CD14-positive monocyte (primary cell): ENCODE measurements at regions not wholly inside any gene's neighbourhood (a gene's known extent, or its start where the extent isn't known, plus 50 kb on each side); places are given as distances from the start of the nearest gene placed in this dataset.

ENCODE experiments used
- DNase-seq, 3 donors: peaks; one replicate each; pipeline ENCODE4 v3.0.0-alpha.2; 2011 to 2022
- H2AFZ ChIP-seq: 2 replicates; pipeline ENCODE4 v1.6.0; 2012; ENCODE audit warnings: mild to moderate bottlenecking, low read depth, low read length, inconsistent platforms; ENCODE audit not compliant: insufficient read depth, poor library complexity, severe bottlenecking
- H3K27ac ChIP-seq, 2 donors: 1 replicate in 1 of 2; 2 replicates in 1 of 2; pipeline ENCODE4 v1.5.1; 2012 to 2013; ENCODE audit warnings: low read length in 2 of 2, control low read depth in 1 of 2, inconsistent platforms in 1 of 2, low read depth in 1 of 2, mild to moderate bottlenecking in 1 of 2
- H3K27me3 ChIP-seq, 2 donors: one replicate each; pipeline versions ENCODE4 v1.6.0 to v1.6.1; 2011 to 2013; ENCODE audit warnings: low read length in 2 of 2; ENCODE audit not compliant: control insufficient read depth in 2 of 2, insufficient read depth in 2 of 2
- H3K36me3 ChIP-seq, 2 donors: replicated peaks in 1 of 2; 1 replicate in 1 of 2; 2 replicates in 1 of 2; pipeline versions ENCODE4 v1.5.1 to v1.6.1; 2012 to 2013; ENCODE audit warnings: low read length in 2 of 2, control low read depth in 1 of 2, inconsistent platforms in 1 of 2, mild to moderate bottlenecking in 1 of 2; ENCODE audit not compliant: insufficient read depth in 2 of 2, control insufficient read depth in 1 of 2
- H3K4me1 ChIP-seq, 2 donors: 1 replicate in 1 of 2; 2 replicates in 1 of 2; pipeline versions ENCODE4 v1.5.1 to v1.6.1; 2012 to 2013; ENCODE audit warnings: low read length in 2 of 2, control low read depth in 1 of 2, inconsistent platforms in 1 of 2, mild to moderate bottlenecking in 1 of 2, moderate library complexity in 1 of 2; ENCODE audit not compliant: insufficient read depth in 2 of 2, control insufficient read depth in 1 of 2
- H3K4me2 ChIP-seq: replicated peaks from 2 replicates; pipeline ENCODE3; 2012; ENCODE audit warnings: low read length, moderate library complexity, mild to moderate bottlenecking; ENCODE audit not compliant: poor library complexity, severe bottlenecking; ENCODE audit errors: extremely low read depth
- H3K4me3 ChIP-seq, 3 experiments: fragments of 200-600 bp in 1 of 3; sonication (generic) in 1 of 3; replicated peaks in 1 of 3; 1 replicate in 2 of 3; 2 replicates in 1 of 3; pipeline ENCODE4 v1.5.1; 2011 to 2013; ENCODE audit warnings: low read length in 3 of 3, mild to moderate bottlenecking in 3 of 3, control low read depth in 2 of 3, low read depth in 2 of 3, inconsistent platforms in 1 of 3, moderate library complexity in 1 of 3
- H3K79me2 ChIP-seq: 2 replicates; pipeline ENCODE4 v1.6.0; 2012; ENCODE audit warnings: mild to moderate bottlenecking, control low read depth, inconsistent platforms, low read length, moderate library complexity; ENCODE audit not compliant: insufficient read depth
- H3K9ac ChIP-seq: 2 replicates; pipeline ENCODE4 v1.6.0; 2017; ENCODE audit warnings: low read length, mild to moderate bottlenecking; ENCODE audit not compliant: insufficient read depth, poor library complexity, severe bottlenecking
- H3K9me3 ChIP-seq, 2 donors: replicated peaks in 1 of 2; 1 replicate in 1 of 2; 2 replicates in 1 of 2; pipeline versions ENCODE4 v1.5.1 to v1.6.1; 2012 to 2013; ENCODE audit warnings: low read length in 2 of 2, control low read depth in 1 of 2; ENCODE audit not compliant: control insufficient read depth in 1 of 2, insufficient read depth in 1 of 2
- H4K20me1 ChIP-seq: 2 replicates; pipeline ENCODE4 v1.6.0; 2012; ENCODE audit warnings: mild to moderate bottlenecking, low read length, control low read depth, moderate library complexity; ENCODE audit not compliant: insufficient read depth
- H3K27ac Mint-ChIP-seq, 7 donors: one replicate each; pipeline ENCODE4 v1.8.0; 2020; ENCODE audit warnings: mild to moderate bottlenecking in 7 of 7, mixed read lengths in 7 of 7, moderate library complexity in 6 of 7, inconsistent platforms in 2 of 7
- H3K27me3 Mint-ChIP-seq, 3 donors: one replicate each; pipeline ENCODE4 v1.8.0; 2021 to 2022; ENCODE audit warnings: low read depth in 3 of 3, mild to moderate bottlenecking in 3 of 3, mixed read lengths in 3 of 3, moderate library complexity in 3 of 3, inconsistent platforms in 1 of 3
- H3K36me3 Mint-ChIP-seq, 2 donors: one replicate each; pipeline ENCODE4 v1.8.0; 2020; ENCODE audit warnings: mixed read lengths in 2 of 2, inconsistent platforms in 1 of 2, mild to moderate bottlenecking in 1 of 2
- H3K4me1 Mint-ChIP-seq: one replicate; pipeline ENCODE4 v1.8.0; 2020; ENCODE audit warnings: mild to moderate bottlenecking, mixed read lengths
- H3K4me3 Mint-ChIP-seq, 2 donors: one replicate each; pipeline ENCODE4 v1.8.0; 2020; ENCODE audit warnings: mild to moderate bottlenecking in 2 of 2, mixed read lengths in 2 of 2, moderate library complexity in 1 of 2
- H3K9me3 Mint-ChIP-seq, 7 donors: one replicate each; pipeline ENCODE4 v1.8.0; 2020 to 2022; ENCODE audit warnings: mixed read lengths in 7 of 7, mild to moderate bottlenecking in 6 of 7, moderate library complexity in 6 of 7, inconsistent platforms in 2 of 7
- WGBS: methylation state at CpG from one replicate; pipeline ENCODE4 v1.1.5; 2013; ENCODE audit warnings: missing lambda C conversion rate; ENCODE audit not compliant: insufficient coverage; 5-methylcytosine and 5-hydroxymethylcytosine counted together
- intact Hi-C, 2 donors: fragments of 100-400 bp; cut with micrococcal nuclease; formaldehyde crosslinking; loops; one replicate each; pipeline versions ENCODE4 v1.15.0 to v1.15.1; 2023
- TF ChIP-seq, protein P1 (sequence below): fragments of 200-600 bp; IDR thresholded peaks from one replicate; pipeline ENCODE4 v1.8.0; 2022; ENCODE audit warnings: antibody characterized with exemption, mild to moderate bottlenecking

DNA sequence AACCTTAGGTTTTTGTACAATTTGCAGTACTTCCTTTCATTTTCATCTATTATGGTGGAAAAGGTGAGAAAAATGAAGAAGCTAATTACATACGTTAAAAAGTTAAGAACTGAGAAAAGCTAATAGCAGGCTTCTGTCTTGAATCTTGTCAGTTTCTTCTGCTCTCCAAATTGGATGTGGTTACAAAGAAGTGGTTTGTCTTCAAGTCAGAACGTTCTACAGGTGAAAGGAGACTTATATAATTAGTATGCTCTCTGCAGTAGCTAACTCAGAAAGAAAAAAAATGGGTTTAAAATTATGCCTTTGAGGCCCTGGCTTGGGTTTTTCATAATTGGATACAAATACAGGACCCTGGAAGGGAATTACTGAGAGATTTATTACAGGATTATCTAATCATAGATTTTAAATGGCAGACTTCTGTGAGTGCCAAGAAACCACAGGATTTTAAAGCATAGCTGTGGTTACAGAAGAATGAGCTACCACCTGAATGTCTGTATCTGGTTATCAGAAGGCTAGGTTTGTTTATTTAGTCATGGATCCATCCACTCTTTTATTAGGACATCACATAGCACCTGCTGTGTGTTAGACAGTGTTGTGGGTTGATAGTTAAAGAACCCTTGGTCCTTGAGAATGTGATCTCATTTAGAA lies 528.1 kb upstream of the MCTP2 start:
- no peak for DNase-seq

DNA sequence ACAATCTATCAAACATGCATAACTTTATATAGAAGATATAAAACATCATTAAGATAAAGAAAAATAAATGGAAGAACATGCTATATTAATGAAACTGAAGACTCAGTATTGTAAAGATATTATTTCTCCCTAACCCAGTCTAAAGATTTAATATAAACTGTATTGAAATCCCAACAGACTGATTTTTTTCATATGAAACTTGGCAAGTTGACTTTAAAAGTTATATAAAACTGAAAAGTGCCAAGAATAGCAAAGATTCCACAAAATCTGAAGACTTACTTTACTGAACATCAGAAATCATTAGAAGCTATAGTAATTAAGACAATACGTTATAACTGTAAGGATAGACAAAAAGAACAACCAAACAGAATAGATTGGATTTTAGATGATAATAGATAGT lies 531.3 kb upstream of the MCTP2 start:
- TF ChIP-seq, protein P1, sequence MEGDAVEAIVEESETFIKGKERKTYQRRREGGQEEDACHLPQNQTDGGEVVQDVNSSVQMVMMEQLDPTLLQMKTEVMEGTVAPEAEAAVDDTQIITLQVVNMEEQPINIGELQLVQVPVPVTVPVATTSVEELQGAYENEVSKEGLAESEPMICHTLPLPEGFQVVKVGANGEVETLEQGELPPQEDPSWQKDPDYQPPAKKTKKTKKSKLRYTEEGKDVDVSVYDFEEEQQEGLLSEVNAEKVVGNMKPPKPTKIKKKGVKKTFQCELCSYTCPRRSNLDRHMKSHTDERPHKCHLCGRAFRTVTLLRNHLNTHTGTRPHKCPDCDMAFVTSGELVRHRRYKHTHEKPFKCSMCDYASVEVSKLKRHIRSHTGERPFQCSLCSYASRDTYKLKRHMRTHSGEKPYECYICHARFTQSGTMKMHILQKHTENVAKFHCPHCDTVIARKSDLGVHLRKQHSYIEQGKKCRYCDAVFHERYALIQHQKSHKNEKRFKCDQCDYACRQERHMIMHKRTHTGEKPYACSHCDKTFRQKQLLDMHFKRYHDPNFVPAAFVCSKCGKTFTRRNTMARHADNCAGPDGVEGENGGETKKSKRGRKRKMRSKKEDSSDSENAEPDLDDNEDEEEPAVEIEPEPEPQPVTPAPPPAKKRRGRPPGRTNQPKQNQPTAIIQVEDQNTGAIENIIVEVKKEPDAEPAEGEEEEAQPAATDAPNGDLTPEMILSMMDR: no peak
- no peak overlapping the region for H3K9ac ChIP-seq
- H3K27ac ChIP-seq: no peak overlapping the region
- H2AFZ ChIP-seq: no peak overlapping the region
- Mint-ChIP-seq H3K4me1 (no peaks in the 10 kb centered on the region), H3K27ac (no peak overlapping the region), H3K36me3 (no peaks in the 10 kb centered on the region), H3K9me3 (peaks cover 0 to 9% (median 7%) of the 10 kb centered on the region in 7 donors), H3K4me3 (no peak overlapping the region), H3K27me3 (peaks cover 0 to 4% (median 2%) of the 10 kb centered on the region in 3 donors)
- H3K27me3 ChIP-seq: no peaks in the 10 kb centered on the region
- H3K79me2 ChIP-seq: no peaks in the 10 kb centered on the region
- intact Hi-C loops: no loop called here
- H3K4me3 ChIP-seq: no peak overlapping the region
- no peaks in the 10 kb centered on the region for H3K4me1 ChIP-seq
- no peak overlapping the region for H3K4me2 ChIP-seq
- H3K36me3 ChIP-seq: no peaks in the 10 kb centered on the region
- H3K9me3 ChIP-seq: peaks cover 0 to 5% of the 10 kb centered on the region in 2 donors
- WGBS: no CpG with 5 or more reads among the region's 1 CpG
- DNase-seq: no peak
- no peaks in the 10 kb centered on the region for H4K20me1 ChIP-seq

More for the DNA sequence above, 528.1 kb upstream of the MCTP2 start:
- no peak overlapping the region for H3K9ac ChIP-seq
- Mint-ChIP-seq H3K27me3 (peaks cover 0 to 2% (median 0%) of the 10 kb centered on the region in 3 donors), H3K27ac (no peak overlapping the region), H3K36me3 (no peaks in the 10 kb centered on the region), H3K4me3 (no peak overlapping the region), H3K4me1 (no peaks in the 10 kb centered on the region), H3K9me3 (peaks cover 0 to 9% (median 6%) of the 10 kb centered on the region in 7 donors)
- 67% methylated on average over 1 of the region's 2 CpGs for WGBS
- H3K36me3 ChIP-seq: no peaks in the 10 kb centered on the region
- no peaks in the 10 kb centered on the region for H3K79me2 ChIP-seq
- H3K27me3 ChIP-seq: no peaks in the 10 kb centered on the region
- H3K4me2 ChIP-seq: no peak overlapping the region
- no peaks in the 10 kb centered on the region for H3K9me3 ChIP-seq
- H3K27ac ChIP-seq: no peak overlapping the region
- H3K4me1 ChIP-seq: no peaks in the 10 kb centered on the region
- no peak overlapping the region for H3K4me3 ChIP-seq
- no peaks in the 10 kb centered on the region for H4K20me1 ChIP-seq
- intact Hi-C loops: no loop called here
- H2AFZ ChIP-seq: no peak overlapping the region
- TF ChIP-seq, protein P1: no peak
